Activated T-cell treated with anti-CD3 and anti-CD28 coated beads for 1 hour (primary cell): ENCODE measurements at regions not wholly inside any gene's neighbourhood (a gene's known extent, or its start where the extent isn't known, plus 50 kb on each side); places are given as distances from the start of the nearest gene placed in this dataset.

Source experiments
- DNase-seq: peaks from one replicate; pipeline ENCODE4 v3.0.0-alpha.2; 2020; ENCODE audit warnings: low read depth

DNA sequence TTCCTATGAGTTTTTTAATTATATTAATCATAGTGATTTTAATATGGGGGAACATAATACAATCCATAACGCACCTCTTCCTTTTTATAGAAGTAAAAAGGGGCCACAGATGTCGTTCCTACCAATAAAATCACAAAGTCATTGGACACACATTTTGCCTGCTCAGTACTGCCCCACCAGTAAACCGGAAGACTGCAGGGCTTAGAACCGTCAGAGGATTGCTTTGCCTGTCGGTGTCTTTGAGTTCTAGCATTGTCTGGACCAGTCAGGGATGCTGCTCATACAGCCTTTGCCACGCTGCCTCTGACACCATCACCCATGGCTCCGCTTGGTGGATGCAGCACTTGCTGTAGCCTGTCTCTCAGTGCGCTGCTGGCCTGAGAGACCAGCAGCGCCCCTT lies 853.6 kb downstream of the C6orf118 start:
- no peak for DNase-seq

DNA sequence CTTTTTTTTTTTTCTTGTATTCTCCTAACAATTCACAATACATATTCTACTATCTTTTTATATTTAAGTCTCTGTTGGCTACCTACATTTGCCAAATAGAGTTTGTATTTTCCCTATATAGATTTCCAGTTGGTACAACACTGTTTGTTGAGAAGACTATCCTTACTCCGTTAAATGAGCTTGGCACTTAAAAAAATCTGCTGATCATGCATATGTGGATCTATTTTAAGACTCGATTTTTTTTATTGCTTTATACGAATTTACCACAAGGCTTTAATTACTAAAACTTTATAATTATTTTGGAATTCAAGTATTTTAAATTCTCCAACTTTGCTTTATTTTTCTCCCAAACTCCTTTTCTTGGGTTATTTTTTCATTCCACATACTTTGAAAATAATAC lies 855.6 kb downstream of the C6orf118 start:
- no peak for DNase-seq

DNA sequence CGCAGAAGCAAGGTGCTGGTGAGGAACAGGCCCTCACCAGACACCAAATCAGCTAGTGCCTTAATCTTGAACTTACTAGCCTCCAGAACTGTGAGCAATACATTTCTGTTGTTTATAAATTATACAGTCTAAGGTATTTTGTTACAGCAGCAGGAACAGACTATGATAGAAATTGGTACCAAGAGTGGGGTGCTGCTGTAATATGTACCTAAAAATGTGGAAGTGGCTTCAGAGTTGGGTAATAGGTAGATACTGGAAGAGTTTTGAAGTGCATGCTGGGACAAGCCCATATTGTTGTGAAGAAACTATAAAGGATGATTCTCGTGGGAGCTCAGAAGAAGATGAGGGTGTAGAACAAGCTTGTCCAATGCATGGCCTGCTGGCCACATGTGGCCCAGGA lies 866.8 kb downstream of the C6orf118 start:
- no peak for DNase-seq

DNA sequence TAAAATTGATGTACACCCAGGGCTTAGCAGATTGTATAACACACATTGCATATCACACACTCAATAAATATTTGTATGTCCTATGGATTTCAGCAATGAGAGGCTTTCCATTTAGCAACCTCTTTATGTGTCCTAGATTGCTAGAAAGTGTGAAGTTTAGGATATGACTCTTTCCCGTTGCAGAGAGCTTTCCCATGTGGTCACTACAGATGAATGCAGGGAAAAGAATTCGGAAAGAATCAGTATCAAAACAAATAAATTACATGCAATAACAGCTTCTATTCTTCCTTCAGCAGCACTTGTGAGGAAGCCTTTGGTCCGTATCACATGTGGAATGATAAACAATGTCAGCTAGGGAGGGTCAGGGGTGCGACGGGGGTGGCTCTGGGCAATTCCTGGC lies 870.1 kb downstream of the C6orf118 start:
- no peak for DNase-seq

DNA sequence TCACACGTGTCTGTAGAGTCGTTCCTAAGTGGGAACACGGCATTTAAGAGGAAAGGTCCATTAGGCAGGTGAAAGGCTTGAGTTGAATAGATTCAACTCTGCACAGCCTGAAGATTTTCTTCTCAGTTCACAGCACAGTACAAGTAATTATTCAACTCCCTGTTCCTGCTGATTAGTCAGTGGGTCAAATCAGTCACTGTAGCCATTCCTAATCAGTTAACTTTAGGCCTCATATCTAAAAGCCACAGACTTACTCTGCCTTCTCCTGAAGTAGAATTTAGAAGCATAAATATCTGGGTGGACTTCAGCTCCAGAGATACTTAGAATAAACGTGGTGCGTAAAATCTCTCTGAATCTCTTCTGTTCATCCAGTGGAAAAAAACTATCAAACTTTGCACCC lies 872.4 kb downstream of the C6orf118 start:
- DNase-seq: no peak

DNA sequence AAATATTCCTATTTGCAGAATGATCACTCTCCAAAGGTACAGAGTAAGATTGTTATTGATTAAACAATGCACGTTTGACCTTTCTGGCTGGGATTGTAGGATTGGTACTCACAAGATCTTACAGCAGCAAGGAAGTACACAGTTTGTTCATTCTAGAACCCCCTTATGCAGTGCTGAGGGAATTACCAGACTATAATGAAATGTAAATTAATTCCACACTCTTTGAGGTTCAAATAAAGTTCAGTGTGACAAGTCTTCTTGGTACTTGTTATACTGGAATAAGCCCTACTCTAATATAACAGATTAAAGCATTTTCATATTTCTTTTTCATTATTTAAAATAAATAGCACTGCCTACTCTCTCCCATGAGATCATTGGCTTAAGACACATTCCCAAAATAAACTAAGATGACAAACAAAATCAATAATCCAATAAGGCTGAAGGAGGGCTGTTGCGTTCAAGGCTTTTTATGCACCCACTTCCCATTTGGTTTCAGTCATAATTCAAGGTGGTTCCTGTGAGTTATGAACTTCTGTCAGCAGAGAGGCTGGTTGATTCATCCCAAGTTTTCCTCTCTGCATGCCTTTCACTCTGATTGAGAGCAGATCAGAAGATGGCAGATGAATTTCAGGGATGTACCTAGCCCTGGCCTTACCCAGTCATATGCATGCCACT lies 881.5 kb downstream of the C6orf118 start:
- DNase-seq: no peak

DNA sequence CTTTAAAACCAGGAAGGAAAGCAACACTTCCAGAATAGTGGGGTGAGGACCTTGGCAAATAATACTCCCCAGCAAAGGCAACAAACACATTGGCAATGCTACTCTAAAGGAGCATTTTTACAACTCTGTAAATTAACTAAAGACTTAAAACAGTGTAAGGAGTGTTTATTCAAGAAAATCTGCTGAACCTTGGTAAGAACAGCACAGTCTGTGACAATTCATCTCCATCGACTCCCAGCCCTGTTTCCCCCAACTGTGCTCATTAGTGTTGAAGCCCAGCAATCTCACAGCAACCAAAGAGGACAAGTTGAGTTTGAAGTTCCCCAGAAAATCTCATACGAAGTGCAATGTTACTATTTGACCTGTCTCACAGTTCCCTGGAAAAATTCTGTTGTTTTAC lies 884.9 kb downstream of the C6orf118 start:
- DNase-seq: no peak

DNA sequence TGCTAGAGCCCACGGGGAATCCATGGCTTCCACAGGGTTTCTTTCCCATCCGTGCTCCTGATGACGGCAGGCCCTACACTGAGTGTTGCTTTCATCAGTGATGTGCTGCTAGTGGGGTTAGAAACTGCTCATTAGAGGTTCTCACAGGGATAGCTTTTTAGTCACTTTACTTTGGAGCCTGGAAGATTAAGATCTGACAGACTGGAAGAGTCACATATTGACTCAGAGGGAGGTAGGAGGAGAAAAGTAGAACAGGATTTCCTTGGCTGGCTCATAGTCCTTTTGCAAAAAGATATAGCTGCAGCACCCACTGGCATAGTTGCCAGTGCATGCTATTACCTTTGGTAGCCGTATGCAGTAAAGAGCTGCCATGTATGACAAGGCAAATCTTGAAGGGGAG lies 890.3 kb downstream of the C6orf118 start:
- no peak for DNase-seq

DNA sequence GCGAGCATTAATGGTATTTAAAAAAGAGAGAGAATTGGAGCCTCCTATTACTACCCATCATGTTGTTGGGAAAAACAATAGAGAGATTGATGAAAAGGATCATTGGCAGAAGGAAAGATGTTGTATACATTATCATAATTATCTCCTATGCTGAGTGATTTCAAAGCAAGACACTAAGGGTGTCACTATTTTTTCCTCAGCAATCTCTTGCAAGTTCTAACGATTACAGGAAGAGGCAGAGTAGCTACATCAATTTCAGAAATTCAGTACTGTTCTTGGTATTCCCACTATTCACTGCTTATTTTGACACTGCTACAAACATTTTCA lies 891.2 kb downstream of the C6orf118 start:
- no peak for DNase-seq

DNA sequence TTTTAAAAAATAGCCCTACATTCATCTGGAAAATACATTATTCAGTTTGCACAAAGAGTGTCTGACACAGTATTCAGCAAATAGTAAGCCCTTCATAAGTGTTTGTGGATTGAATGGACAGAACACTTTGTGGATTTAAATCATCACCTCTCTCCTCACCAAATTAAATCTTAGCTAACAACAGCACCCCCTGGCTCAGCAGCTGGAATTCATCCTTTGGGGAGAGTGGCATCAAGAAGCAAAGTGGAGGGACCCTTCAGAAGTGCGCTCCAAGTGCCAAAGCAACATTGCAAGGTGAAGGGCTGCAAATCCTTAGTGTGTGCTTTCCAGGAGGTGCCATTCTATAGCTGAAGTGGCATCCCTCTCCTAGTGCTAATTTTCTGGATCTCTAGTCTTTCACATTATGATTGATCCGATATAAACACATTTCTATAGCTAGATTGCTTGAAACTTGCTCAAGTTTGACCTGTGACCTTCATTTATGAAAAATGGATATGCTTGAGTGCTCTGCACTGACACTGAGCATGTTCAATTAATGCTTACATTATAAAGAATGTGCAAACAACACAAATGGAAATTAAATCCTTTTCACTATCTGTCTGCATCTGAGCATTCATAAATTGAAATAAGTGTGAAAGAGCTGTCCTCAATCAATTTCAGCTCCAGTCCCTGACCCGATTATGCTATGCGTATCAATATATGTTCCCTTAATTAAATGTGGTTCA lies 891.7 kb downstream of the C6orf118 start:
- no peak for DNase-seq

DNA sequence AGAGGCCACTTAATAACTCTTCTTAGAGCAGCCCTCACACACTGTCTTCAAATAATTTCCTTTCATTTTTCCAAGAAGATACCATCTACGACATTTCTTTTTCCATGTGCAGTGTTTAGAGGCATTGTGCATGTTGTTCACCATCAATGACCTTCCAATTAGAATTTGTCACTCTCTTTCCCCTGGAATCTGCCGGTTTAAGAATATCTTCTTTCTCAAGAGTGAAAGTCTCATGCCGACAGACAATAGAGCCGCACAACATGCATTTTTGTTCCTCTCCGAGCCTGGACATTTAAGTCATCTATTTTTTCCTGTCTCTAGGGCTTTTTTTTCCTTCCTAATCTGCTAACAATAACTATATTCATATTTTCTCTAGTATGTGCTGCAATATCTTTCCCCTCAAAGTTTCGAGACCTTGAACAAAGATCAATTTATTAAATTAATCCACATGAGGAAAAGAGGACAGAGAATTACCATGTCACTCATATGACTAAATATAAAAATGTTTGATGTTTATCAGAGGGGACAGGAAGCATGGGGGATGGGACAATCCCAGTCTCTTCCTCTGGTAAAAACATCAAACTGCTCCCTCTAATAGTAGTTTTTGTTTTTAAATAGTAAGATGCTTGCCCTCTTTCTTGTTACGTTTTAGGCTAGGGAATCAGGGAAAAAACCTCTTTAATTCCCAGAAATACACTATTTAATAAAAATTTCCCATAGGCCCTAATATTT lies 893.4 kb downstream of the C6orf118 start:
- no peak for DNase-seq

DNA sequence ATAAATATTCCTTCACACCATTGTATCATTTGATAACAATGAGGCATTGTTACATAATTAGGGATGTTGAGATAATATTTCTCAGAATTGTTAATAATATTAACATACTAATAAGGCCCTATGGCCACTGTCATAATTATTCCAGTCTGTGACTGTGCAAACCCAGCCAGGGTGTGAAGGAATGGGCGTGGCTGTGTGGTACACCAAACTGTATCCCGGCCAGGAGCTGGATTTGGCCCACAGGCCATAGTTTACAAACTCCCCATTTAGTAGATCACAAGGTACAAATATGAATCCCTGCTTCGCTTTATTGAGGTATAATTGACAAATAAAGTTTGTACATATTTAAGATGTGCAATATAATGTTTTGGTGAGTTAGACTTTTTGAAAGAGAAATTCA lies 894.7 kb downstream of the C6orf118 start:
- DNase-seq: no peak

DNA sequence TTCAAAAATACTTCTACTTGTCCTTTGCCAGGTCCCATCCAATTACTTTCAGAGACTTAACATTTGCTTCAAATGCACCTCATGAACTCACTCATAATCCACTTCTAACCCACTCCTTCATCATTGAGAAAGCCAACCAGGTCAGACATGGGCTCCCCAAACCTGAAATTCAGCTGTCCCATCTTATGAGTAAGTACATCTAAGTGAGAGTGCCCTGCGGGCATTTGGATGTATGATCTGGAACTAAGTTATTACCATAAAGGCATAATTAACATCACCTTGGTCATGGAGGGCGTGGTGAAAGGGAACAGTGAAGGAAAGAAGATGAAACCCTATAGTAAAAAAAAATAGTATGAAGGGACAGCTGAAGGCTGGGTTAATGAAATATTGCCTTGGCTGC lies 896.8 kb downstream of the C6orf118 start:
- DNase-seq: no peak

DNA sequence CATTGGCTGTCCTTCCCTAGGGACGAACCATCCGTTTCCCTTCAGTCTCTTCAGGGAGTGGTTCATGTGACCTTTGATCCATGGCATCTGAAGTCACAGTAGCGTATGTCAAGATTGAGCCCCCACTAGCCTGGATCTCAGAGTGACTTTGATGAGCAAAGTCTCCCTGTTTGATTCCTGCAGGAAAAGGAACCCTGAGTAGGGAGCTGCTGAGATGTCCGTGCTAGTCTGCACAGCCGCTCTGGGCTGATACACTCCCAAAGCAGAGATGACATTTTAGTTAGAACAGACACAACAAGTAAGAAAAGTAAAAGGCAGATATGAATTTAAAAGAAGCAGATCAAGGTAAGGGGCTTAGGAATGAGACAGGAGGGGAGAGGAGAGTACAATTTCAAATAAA lies 899.4 kb downstream of the C6orf118 start:
- DNase-seq: no peak

DNA sequence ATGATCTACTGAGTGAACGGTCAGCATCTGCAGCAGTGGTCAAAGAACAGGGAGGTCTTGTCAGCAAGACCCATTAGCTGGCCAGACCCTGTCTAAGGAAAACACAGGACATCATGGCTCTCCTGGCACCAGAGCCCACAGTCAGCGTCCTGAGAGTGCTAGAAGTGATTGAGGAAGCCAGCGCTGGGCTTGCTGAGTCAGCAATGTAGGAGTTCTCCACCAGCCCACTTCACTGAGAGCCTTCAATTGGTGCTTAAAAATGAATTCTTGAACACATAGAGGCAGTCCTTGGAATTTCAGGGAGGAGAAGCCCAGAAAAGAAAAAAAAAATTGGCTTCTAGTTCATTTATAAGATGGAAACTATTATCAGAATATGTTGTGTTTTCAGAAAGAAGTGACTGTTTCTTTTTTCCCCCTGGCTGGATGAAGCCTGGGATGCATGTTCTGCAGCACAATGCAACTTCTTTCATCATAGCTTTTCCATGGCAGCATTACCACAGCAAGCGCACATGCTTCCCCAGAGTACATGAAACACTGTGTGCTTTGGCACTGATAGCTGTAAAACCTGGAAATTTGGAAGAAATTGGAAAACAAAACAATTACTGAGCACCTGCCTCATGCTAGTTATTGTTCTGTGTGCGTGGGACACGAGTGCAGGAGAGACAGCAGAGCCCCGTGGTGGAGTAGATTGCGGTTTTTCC lies 899.9 kb downstream of the C6orf118 start:
- DNase-seq: no peak

DNA sequence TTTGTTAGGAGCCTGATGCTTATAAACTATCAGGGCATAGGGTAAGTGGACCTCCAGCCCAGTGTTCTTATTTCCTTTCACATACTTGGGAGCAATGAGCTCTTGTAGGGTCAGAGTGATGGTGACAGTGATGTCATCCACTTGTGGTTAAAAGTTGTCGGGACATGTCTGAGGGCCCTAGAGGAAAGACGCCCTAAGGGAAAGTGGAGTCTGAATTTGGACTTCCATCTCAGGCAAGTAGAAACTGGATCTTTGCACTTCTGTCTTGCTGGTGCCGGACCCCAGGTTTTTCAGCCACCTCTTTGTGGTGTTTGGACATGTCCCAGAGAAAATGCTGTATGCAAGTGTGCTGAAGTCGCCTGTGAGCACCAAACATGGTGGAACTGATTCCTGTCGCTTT lies 900.5 kb downstream of the C6orf118 start:
- DNase-seq: no peak

DNA sequence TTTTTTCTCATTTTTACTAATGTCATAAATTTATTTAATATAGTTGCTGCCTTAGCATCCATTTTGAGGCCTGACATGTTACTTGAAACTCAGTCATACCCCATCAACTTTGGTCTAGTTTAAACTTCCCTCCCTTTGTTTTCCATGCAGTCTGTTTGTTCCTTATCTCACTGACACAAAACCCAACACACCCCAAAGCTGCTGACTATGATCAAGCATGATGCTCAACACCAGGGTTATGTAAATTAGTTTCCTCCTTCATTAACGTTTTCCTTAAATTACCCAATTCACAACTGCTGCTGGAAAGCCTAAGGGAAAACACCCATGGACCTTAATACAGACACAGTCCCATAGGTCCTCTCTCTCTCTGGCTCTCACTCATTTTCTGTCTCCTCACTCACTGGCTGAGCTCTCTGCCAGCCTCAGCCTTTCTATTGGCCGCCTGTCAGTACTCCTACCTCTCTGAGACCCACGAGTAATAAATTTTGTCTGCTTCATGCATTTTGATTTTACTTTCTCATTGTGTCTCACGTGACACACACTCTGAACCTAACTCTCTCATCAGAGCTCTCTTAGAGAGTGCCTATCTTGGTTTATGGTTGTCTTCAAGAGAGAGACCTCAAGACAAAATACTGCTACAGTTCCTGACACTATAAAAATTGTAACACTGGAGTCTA lies 904.5 kb downstream of the C6orf118 start:
- no peak for DNase-seq

DNA sequence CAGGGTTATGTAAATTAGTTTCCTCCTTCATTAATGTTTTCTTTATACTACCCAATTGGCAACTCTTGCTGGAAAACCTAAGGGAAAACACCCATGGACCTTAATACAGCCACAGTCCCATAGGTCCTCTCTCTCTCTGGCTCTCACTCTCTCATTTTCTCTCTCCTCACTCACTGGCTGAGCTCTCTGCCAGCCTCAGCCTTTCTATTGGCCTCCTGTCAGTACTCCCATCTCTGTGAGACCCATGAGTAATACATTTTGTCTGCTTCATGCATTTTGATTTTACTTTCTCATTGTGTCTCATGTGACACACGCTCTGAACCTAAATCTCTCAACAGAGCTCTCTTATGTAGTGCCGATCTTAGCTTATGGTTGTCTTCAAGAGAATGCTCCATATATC lies 907.5 kb downstream of the C6orf118 start:
- DNase-seq: no peak

DNA sequence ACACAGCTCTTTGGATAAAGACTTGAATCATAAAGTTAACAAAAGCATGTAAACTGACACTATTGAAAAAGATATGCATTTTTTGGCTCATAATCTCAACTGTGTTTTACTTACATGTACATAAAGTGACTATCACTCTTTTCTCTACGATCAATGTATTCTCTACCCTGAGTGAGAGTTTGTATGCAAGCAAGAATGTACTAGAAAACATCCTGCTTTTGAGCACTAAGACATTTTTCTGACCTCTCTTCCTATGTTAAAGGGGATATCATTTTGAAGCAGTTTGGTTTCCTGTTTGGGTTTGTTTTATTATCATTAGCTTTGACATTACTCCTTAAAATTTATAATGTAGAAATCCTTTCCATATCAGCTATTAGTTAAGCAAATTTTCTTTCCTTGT lies 910.8 kb downstream of the C6orf118 start:
- no peak for DNase-seq

DNA sequence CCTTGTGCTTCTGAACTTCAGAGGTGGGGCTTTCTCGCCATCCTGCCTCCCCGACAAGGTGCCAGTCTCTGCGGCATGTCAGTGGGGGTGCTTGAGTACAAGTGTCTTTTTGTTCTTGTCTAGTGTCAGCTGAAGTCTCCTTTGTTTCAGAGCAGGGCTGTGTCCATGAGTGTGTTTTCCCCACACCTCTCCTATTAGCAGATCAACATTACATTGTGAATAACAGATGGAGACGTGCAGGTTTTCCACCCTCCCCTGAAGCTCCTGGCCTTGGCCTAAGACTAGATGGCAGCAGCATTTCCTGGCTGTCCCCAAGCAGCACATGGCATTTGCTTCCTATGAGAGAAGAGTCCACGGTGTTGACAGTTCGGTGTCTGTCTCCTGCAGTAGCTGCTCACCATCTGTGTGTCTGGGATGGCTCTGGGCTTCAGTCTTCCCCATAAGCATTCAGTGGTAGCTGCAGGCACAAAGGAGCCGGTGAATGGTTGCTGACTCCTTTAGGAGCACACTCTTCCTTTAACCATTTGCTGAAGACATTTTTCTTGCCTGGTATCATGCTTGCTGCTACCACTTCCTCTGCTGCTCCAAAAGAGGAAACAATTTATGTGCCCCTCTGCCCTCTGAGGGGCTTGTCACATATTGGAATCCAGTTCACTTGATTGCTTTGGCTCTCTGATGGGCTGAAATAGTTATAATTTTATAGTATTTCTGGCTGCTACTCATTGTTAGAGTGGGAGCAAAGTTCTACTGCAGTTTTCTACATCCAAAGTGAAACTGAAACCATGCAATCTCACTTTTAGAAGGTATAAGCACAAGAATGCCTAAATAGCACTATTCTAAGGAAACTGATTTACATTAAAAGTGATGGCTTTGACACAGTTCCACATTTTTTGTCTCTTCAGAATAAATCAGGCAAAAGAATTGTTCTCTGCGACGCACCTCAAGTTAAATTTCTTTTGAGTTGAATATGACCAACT lies 913.0 kb downstream of the C6orf118 start:
- no peak for DNase-seq

DNA sequence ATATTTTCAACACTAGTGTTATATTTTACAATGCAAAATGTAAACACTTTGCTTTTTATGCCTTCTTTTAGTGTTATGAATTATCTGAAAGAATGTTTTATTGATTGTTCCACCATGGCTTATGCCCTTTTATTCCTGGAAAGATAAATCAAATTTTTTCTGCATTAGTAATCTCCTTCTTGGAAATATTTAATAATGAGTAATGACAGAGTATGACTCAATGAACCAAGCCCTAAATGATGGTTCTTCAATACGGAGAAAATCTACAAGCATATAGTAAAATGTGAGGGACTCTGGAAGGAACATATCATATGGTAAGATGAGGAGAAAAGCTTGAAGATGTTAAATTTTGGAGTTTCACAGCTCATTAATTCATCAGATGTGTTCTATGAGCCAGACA lies 929.6 kb downstream of the C6orf118 start:
- DNase-seq: no peak
